ENCODE measurements at regions not wholly inside any gene's neighbourhood (a gene's known extent, or its start where the extent isn't known, plus 50 kb on each side); places are given as distances from the start of the nearest gene placed in this dataset.

- no peak for DNase-seq (ENCODE audit: low spot score)
- no peaks in the 10 kb centered on the region for H3K27me3 ChIP-seq
- H3K36me3 ChIP-seq, result no peaks in the 10 kb centered on the region
- H3K4me3 ChIP-seq, result no peak overlapping the region
- H3K27ac ChIP-seq, result no peak overlapping the region
- no peaks in the 10 kb centered on the region for H3K4me1 ChIP-seq
- H3K9me3 ChIP-seq, result no peaks in the 10 kb centered on the region
- no peak for TF ChIP-seq CTCF (IDR thresholded peaks at IDR 0.05)
Observed at GRCh38 chr1:53390736-53391135, 62.9 kb upstream of the LRP8 start.

- Histone ChIP-seq H3K27ac (no peak overlapping the region), H3K9me3 (no peaks in the 10 kb centered on the region), H3K4me3 (no peak overlapping the region), H3K27me3 (no peaks in the 10 kb centered on the region), H3K4me1 (no peaks in the 10 kb centered on the region), H3K36me3 (no peaks in the 10 kb centered on the region)
- DNase-seq (ENCODE audit: low spot score), result no peak
- TF ChIP-seq CTCF (IDR thresholded peaks at IDR 0.05), result no peak
Observed at GRCh38 chr1:53391296-53391695, 63.4 kb upstream of the LRP8 start.

GRCh38 chr1:53391982-53392381 is 64.1 kb upstream of the LRP8 start:
- no peaks in the 10 kb centered on the region for H3K27me3 ChIP-seq
- H3K4me1 ChIP-seq, result no peaks in the 10 kb centered on the region
- H3K36me3 ChIP-seq, result no peaks in the 10 kb centered on the region
- no peaks in the 10 kb centered on the region for H3K9me3 ChIP-seq
- TF ChIP-seq CTCF (IDR thresholded peaks at IDR 0.05), result no peak
- no peak for DNase-seq (ENCODE audit: low spot score)
- H3K27ac ChIP-seq, result no peak overlapping the region
- H3K4me3 ChIP-seq, result no peak overlapping the region

- H3K36me3 ChIP-seq, result no peaks in the 10 kb centered on the region
- no peaks in the 10 kb centered on the region for H3K27me3 ChIP-seq
- no peak overlapping the region for H3K27ac ChIP-seq
- no peaks in the 10 kb centered on the region for H3K4me1 ChIP-seq
- no peak overlapping the region for H3K4me3 ChIP-seq
- no peak for DNase-seq (ENCODE audit: low spot score)
- TF ChIP-seq CTCF (IDR thresholded peaks at IDR 0.05), result no peak
- no peaks in the 10 kb centered on the region for H3K9me3 ChIP-seq
Observed at GRCh38 chr1:53392460-53392859, 64.6 kb upstream of the LRP8 start.

DNA sequence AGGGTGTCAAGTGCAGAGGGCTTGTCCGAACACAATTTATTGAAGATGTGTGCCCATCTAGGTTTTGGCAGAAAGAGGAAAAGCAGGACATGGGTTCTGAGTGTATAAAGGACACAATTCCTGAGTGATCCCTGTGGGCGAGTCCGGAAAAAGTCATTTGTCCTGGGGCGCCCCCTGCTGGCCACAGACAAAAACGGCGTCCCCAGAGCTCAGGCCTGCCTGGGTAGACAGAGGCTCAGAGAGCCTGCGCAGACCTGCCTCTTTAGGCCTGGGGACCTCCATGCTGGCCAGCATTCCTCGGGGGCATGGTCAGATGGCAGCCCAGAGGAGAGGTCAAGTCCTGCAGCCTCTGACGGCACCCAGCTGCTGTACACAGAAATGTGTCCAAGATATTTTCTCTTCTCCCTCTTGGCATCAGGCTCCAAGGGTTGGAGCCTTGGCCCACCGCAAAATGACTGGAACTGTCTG is 65.5 kb upstream of the LRP8 start:
- no peak overlapping the region for H3K4me3 ChIP-seq
- no peaks in the 10 kb centered on the region for H3K36me3 ChIP-seq
- peak; percentile 86 to 97 for TF ChIP-seq CTCF (IDR thresholded peaks at IDR 0.05)
- H3K4me1 ChIP-seq, result no peaks in the 10 kb centered on the region
- no peaks in the 10 kb centered on the region for H3K27me3 ChIP-seq
- H3K27ac ChIP-seq, result no peak overlapping the region
- peak; percentile 84 for DNase-seq (ENCODE audit: low spot score)
- no peaks in the 10 kb centered on the region for H3K9me3 ChIP-seq

- H3K9me3 ChIP-seq, result no peaks in the 10 kb centered on the region
- TF ChIP-seq CTCF (IDR thresholded peaks at IDR 0.05), result no peak
- no peaks in the 10 kb centered on the region for H3K4me1 ChIP-seq
Observed at GRCh38 chr1:53394306-53394705, 64.9 kb upstream of the DMRTB1 start.

More at GRCh38 chr1:53394306-53394705, 64.9 kb upstream of the DMRTB1 start:
- no peak overlapping the region for H3K27ac ChIP-seq
- no peak for DNase-seq (ENCODE audit: low spot score)
- H3K27me3 ChIP-seq, result no peaks in the 10 kb centered on the region
- H3K4me3 ChIP-seq, result no peak overlapping the region
- H3K36me3 ChIP-seq, result no peaks in the 10 kb centered on the region
